Liver (tissue), 3 donors: ENCODE measurements at regions not wholly inside any gene's neighbourhood (a gene's known extent, or its start where the extent isn't known, plus 50 kb on each side); places are given as distances from the start of the nearest gene placed in this dataset.

ENCODE experiments used
- ATF3 ChIP-seq: IDR thresholded peaks from 2 replicates; pipeline ENCODE4 v1.6.1; 2016; ENCODE audit warnings: antibody characterized with exemption
- CTCF ChIP-seq: fragments of 150-350 bp; IDR thresholded peaks from 2 replicates; pipeline ENCODE4 v1.5.1; 2017; ENCODE audit warnings: improper control_type of control experiment, low read depth, low read length; ENCODE audit not compliant: missing input control
- GABPA ChIP-seq, 2 donors: IDR thresholded peaks in 1 of 2; conservative IDR thresholded peaks in 1 of 2; 2 replicates each; pipeline ENCODE4 v1.6.1; 2016; ENCODE audit warnings: antibody characterized with exemption in 2 of 2, mild to moderate bottlenecking in 1 of 2, moderate library complexity in 1 of 2
- JUND ChIP-seq, 2 donors: IDR thresholded peaks; 2 replicates each; pipeline ENCODE4 v1.6.1; 2016; ENCODE audit warnings: antibody characterized with exemption in 2 of 2
- RAD21 ChIP-seq, 2 donors: IDR thresholded peaks; 2 replicates each; pipeline ENCODE4 v1.6.1; 2016; ENCODE audit warnings: antibody characterized with exemption in 2 of 2, mild to moderate bottlenecking in 2 of 2
- TF ChIP-seq, protein P1 (sequence below): IDR thresholded peaks from 2 replicates; pipeline ENCODE4 v1.6.1; 2016; ENCODE audit warnings: antibody characterized with exemption, mild to moderate bottlenecking
- donor health status: healthy.
- donor health status: healthy.

GRCh38 chr5:52597625-52598024 lies 190.1 kb upstream of the ITGA1 start:
- TF ChIP-seq CTCF: no peak
- TF ChIP-seq JUND (IDR thresholded peaks at IDR 0.05): no peak
- no peak for TF ChIP-seq ATF3
- TF ChIP-seq, protein P1, sequence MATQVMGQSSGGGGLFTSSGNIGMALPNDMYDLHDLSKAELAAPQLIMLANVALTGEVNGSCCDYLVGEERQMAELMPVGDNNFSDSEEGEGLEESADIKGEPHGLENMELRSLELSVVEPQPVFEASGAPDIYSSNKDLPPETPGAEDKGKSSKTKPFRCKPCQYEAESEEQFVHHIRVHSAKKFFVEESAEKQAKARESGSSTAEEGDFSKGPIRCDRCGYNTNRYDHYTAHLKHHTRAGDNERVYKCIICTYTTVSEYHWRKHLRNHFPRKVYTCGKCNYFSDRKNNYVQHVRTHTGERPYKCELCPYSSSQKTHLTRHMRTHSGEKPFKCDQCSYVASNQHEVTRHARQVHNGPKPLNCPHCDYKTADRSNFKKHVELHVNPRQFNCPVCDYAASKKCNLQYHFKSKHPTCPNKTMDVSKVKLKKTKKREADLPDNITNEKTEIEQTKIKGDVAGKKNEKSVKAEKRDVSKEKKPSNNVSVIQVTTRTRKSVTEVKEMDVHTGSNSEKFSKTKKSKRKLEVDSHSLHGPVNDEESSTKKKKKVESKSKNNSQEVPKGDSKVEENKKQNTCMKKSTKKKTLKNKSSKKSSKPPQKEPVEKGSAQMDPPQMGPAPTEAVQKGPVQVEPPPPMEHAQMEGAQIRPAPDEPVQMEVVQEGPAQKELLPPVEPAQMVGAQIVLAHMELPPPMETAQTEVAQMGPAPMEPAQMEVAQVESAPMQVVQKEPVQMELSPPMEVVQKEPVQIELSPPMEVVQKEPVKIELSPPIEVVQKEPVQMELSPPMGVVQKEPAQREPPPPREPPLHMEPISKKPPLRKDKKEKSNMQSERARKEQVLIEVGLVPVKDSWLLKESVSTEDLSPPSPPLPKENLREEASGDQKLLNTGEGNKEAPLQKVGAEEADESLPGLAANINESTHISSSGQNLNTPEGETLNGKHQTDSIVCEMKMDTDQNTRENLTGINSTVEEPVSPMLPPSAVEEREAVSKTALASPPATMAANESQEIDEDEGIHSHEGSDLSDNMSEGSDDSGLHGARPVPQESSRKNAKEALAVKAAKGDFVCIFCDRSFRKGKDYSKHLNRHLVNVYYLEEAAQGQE: no peak
- TF ChIP-seq GABPA (IDR thresholded peaks at IDR 0.05 in 1 of 2, conservative IDR thresholded peaks at IDR 0.05 in 1 of 2): no peak
- TF ChIP-seq RAD21 (IDR thresholded peaks at IDR 0.05): no peak
